Germinal center (tissue), 1 donor: ENCODE measurements at regions not wholly inside any gene's neighbourhood (a gene's known extent, or its start where the extent isn't known, plus 50 kb on each side); places are given as distances from the start of the nearest gene placed in this dataset.

ENCODE experiments used
- DNase-seq: peaks from one replicate; pipeline ENCODE4 v3.0.0; 2012; ENCODE audit warnings: mixed read lengths, low spot score

- no peak for DNase-seq
Observed at GRCh38 chr12:59230334-59230733, 310.0 kb upstream of the LRIG3 start.

GRCh38 chr12:59219148-59219547 is 298.8 kb upstream of the LRIG3 start:
- no peak for DNase-seq

DNA sequence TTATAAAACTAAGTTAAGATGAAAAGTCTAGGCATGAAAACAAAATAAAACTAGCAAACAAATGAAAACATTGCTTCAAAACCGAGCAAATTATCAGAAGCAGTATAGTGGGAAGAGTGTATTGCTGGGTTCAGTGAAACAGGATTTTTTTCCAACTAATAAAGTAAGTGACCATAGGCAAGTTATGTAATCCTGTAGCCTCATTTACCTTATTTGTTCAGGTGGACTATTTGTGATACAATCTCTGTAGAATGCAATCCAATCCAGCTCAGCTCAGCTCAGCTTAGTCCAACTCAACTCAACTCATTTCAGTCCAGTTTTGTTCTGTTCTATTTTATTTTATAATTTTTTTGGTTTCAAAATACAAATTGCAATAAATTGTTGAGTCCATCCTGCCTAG is 276.7 kb upstream of the LRIG3 start:
- DNase-seq, result no peak

- DNase-seq, result no peak
Observed at GRCh38 chr12:59194794-59195193, 274.5 kb upstream of the LRIG3 start.

GRCh38 chr12:59193476-59194050 is 273.3 kb upstream of the LRIG3 start:
- DNase-seq, result no peak

DNA sequence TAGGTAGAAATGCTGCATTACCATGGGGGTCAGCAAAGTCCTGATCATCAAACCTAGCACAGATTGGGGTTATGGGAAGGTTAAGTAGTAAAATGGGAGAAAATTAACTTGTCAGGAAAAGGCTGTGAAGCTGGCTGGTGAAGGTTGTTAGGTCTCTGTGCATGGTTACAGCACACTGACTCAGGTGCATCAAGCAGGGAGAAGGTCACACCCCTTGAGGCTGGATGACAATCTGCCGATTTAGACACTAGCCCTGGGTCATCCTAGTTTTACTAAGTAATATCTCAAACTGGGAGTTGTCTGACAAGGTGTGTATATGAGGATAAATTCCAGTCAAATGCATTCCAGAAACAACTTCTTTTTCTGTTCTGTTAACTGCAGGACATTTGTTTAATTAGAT is 271.1 kb upstream of the LRIG3 start:
- DNase-seq, result no peak

DNA sequence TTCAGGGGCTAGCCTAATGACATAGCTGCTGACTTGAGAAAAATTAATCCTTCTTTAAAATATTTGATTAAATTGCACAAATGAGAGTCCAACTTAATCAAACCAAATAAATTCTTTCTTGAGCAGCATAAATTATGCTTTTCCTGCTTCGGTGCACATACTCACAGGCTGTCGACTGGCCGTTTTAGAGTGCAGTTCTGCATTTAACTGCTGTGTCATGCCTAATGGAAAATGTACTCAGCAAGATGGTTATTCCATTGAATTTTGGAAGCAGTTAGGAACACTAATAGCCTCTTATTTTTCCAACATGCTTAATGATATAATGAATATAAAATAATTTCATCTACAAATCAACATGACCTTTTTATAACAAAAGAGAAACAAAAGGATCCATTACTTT is 266.1 kb upstream of the LRIG3 start:
- no peak for DNase-seq

DNA sequence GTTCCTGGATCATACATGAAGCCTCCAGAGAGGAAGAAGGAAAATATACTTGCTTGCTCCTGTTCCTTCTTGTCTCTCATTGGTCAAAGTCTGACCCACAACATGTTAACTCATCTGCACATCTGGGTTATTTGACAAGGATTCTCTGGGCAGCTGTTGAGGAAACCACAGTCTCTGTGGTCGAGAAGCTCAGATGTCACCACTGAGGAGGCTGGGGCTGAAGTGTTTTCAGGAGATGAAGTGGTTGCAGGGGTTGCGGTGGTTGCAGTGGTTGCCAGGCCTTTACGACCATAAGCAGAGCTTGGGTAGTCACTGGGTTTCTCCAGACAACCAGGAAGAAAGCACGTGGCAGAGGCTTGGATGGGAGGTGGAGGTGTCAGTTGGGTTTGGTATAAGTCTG is 265.0 kb upstream of the LRIG3 start:
- DNase-seq, result no peak

- no peak for DNase-seq
Observed at GRCh38 chr12:59182658-59183455, 262.6 kb upstream of the LRIG3 start.

- DNase-seq, result no peak
Observed at GRCh38 chr12:59182191-59182590, 261.9 kb upstream of the LRIG3 start.

GRCh38 chr12:59181196-59181777 is 261.0 kb upstream of the LRIG3 start:
- no peak for DNase-seq

GRCh38 chr12:59179231-59179630 is 258.9 kb upstream of the LRIG3 start:
- no peak for DNase-seq

DNA sequence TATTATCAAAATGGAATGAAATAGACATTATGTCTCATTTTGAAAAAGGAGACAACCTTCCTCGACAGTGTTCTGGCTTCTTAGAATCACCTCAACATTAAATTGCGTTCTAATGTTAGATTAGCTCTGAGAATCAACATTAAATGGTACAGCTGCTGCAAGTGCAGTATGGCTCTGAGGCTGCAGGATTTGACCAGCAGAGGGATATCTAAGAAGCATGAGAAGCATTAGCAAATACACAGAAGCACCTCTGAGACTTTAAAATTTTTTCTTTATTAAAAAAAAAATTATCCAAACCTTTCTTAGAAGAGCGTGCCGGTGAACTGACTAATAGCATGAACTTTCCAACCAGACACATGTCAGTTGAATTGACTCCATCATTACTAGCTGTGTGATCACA is 253.4 kb upstream of the LRIG3 start:
- no peak for DNase-seq

DNA sequence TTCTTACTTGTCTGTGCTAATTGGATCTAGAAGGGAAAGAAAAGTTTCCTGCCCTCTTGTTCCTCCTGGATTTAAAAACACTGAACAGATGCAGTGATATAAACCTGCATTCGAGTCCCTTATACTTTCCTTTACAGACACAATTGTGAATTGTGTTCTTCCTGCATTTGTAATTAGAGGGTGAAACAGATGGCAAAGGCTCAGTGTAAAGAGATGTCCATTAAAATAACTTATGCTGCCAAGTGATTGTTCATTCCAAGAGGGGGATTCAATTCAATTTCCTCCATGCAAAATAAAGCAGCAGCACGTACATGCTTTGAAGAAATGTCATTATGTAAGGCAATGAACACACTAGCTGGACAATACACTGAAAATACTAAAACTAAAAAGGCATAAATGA is 248.3 kb upstream of the LRIG3 start:
- DNase-seq, result no peak

GRCh38 chr12:59166457-59166856 is 246.2 kb upstream of the LRIG3 start:
- no peak for DNase-seq

GRCh38 chr12:59164991-59165718 is 244.9 kb upstream of the LRIG3 start:
- DNase-seq, result no peak

DNA sequence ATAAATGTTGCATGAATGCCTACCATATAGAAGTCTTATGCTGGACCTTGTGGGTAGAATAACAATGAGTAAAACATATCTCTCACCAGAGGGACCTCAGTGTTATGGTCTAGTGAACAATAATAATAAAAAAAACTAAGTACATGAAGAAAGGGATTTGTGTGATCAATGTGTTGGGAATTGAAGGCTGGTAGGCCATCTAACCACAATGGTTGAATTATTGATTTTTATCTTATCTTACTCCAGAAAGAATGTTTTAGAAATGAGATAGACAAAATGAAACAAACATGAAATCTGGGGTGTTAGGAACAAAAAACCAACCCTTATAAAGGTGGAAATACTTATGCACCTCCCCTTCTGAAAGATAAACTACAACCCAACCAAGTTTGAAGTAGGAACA is 243.9 kb upstream of the LRIG3 start:
- DNase-seq, result no peak

- DNase-seq, result no peak
Observed at GRCh38 chr12:59158681-59159080, 238.4 kb upstream of the LRIG3 start.

GRCh38 chr12:59158066-59158465 is 237.8 kb upstream of the LRIG3 start:
- DNase-seq, result no peak

DNA sequence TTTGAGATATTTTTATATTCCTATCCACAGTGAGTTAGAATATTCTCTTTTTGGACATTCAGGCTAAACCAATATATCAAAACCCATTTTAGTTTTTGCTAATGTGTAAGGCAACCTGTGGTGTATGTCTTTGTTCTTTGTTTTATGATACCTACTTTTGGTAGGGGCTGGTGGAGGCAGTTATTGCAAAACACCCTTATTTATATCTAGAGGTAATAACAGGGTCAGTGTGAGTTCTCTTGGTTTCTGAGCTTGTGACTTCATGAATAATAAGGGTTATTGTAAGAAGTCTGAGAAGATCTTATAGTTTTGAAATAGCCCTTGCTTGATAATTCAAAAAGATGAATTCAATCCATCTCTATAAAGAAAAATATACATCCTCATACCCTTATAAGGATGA is 235.1 kb upstream of the LRIG3 start:
- no peak for DNase-seq

DNA sequence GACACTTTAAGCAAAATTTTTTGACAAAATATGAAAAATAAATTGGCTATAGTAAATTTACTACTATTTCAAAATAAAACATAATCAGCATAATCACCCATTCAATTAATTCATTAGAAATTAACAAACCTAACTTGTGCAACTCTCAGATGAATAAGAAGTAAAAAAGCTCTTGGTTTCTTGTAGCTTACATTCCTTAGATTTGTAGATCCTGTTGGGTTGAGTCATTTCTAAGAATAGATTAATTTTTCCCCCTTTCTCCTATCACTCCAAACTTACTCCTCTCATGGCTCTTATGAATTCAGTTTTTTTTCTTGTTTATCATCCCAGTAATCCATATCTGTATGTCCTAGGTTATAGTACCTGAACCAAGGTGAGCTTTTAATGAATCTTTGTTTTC is 230.9 kb upstream of the LRIG3 start:
- DNase-seq, result no peak

DNA sequence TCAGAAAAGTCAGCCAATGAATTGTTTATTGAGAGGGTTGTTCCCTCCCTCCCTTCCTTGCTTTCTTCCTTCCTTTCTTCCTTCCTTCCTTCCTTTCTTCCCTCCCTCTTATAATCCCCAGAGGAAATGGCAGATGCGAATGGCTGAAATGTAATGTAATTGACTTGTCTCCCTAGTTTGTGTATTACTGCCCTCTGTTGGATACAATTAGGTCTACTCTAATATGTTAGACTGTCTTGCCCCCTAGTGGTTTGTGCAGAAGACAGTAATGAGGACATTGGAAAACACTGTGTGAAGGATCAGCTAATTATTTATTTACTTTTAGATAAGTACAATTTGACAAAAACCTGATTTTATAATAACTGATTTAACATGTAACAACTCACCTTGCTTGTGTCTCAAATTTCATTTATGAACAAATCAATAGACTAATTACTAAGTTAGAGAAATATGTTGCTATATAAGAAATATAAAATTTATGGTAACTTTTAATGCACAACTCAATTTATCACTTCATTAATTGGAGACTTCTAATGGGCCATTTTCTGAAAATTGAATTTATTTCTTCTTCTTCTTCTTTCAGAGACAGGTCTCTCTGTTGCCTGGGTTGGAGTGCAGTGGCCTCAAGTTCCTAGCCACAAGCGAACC is 229.8 kb upstream of the LRIG3 start:
- peak; percentile 19 for DNase-seq
